GM18520 (cell line): ENCODE measurements at regions not wholly inside any gene's neighbourhood (a gene's known extent, or its start where the extent isn't known, plus 50 kb on each side); places are given as distances from the start of the nearest gene placed in this dataset.
A peak's percentile ranks its signal among the peaks of the same experiment; 100 is the strongest.

Experiments
- ATAC-seq: cut with Tn5 transposase; IDR thresholded peaks from one replicate; pipeline ENCODE4 v1.9.1; 2021; ENCODE audit not compliant: unreplicated experiment

DNA sequence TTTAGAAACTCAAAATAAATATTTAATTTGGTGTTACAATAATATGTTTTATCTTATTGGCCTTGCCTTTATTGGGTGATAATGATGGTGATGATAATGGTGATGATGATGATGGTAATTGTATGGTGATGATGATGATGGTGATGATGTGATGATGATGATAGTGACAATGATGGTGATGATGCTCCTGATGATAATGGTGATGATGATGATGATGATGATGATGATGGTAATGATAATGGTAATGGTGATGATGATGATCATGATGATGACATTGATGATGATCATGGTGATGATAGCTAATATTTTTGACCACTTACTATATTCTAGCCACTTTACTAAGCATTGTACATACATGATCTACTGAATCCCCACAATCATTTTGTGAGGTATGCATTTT, 1548.6 kb upstream of the TMEM132C start:
- ATAC-seq: no peak

DNA sequence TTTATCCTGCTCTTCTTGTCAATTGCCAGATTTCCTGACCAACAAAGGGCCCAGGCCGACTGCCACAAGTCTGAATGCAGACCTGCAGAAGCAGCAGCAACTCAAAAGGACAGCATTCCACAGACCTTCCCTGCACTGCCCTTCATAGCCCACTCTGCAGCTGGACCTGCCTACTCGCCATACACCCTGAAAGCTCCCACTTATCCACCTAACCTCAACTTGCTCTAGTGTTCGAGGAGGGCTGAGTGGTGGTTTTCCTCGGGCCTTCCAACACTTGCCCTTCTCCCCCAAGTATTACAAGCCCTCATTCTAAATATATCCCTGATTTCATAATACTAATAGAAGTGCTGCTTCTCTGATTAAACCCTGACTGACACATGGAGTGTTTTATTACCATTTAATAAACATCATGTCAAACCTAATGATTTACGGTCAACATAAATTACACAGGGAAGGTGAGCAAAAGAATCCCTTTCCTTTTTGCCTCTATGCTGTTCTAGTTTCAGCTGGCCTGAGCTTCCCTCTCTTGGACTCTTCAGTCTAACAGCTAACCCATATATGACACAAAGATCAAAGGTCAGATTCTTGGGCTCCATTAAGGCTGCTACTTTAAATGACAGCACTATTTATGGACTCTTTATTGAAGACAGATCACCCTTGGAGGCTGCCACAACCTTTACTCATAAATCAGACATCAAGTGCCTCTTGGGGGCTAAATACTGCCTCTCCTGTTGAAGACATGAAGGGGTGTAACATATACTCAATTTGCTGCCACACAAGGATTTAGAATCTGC, 1546.9 kb upstream of the TMEM132C start:
- no peak for ATAC-seq

DNA sequence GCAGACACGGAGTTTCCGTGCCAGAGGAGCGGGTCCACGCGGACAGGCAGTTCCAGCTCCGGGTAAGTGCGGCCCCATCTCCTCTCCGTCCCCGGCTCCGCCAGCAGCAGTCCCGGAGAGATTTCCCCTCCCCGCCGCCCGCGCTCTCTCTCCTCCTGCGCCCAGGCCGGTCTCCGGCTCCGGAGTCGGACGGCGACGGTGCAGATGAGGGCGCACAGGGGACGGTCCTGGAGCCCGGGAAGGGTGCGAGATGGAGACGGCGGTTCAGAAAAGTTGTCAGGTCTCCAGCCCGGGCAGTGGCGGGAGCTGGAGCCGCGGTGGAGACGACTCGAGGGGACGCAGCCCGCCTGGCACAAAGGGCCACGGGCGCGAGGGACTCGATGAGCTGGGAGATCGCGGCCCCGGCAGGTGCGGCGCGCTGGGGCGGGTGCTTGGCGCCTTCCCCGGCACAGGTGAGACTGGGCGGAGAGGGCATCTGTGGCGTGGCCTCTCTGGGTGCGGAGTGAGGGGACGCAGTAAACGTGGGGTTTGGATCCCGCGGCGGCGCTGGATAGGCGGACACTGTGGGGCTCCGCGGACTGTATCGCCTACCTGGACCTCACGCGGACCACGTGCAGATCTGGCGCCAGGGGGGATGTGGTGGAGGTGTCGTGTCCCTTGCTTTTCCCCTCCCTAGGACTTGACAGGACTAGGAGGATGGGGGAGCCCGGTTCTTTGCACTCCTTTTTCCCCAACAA, 1540.3 kb upstream of the TMEM132C start:
- no peak for ATAC-seq

DNA sequence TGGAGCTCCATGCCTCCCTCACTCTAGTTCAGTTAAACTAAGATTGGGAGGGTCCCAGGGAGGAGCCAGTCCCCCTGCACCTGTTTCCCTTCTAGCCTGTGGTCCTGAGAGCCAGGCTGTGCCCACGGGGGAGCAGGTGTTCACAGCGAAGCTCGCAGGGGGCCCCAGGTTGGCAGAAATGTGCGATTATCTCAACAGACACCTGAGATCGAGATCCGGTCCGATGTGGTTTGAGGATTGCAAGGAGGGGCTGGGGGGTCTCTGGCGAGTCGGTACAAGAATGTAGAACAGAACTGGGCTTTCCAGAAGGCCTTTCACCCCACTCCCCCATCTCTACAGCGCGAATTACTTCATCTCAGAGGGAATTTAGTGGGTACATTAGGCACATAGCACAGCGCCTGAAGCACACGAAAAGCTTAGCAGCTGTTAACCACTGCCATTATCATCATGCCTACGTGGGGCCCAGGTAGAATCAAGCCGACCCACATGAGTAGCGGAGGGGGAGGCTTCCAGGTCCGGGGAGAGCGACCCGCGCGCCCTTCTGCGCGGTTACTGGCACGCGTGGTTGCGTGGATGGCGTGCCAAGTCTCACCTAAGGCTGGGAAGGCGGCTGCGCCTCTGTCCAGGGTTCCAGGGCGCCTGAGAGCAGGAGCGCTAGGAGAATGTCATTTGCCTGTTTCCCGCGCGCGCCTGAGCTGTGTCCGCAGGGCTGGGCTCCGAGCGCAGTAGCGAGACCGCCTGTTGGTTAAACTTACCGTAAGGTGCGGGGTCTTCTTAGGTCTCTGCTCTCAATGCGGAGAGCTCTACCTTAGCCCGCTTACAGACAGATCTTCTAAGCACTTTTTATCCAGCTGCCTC, 1539.5 kb upstream of the TMEM132C start:
- no peak for ATAC-seq

DNA sequence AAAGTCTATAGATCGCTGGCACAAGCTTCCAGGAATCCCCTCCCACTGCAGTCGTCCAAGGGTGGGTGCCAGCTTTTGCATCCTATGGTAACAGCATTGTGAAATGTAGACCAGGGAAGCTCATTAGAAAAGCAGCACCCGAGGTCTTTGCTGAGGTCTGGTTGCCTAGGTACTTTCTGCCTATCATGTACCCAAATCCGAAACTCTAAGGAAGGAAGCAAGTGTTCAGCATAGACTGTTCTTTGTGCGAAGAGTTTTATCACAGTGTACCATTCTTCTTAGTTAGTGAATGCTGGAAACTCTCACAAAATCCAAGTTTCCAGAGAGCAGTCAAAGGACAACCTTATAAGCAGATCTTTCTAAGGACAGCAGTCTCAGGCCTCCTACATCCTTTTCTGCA, 1532.7 kb upstream of the TMEM132C start:
- ATAC-seq: no peak

DNA sequence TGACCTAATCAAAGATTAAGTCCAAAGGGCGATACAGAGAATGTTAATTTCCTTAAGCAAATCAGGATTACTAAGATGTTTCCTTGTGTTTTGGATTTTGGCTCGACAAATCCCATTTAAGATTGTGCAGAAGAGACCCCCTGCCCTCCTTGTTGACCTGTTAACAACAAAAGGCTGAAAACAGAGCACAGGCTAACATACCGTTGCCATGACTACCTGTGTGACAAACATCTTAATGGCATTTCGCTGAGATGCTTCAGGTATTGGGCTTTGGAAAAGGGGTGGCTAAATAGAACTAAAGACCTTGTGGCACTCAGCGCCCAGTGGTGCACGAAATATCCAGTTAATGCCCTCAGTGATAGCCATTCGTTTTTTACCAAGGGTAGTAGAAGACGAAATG, 1532.3 kb upstream of the TMEM132C start:
- ATAC-seq: no peak

DNA sequence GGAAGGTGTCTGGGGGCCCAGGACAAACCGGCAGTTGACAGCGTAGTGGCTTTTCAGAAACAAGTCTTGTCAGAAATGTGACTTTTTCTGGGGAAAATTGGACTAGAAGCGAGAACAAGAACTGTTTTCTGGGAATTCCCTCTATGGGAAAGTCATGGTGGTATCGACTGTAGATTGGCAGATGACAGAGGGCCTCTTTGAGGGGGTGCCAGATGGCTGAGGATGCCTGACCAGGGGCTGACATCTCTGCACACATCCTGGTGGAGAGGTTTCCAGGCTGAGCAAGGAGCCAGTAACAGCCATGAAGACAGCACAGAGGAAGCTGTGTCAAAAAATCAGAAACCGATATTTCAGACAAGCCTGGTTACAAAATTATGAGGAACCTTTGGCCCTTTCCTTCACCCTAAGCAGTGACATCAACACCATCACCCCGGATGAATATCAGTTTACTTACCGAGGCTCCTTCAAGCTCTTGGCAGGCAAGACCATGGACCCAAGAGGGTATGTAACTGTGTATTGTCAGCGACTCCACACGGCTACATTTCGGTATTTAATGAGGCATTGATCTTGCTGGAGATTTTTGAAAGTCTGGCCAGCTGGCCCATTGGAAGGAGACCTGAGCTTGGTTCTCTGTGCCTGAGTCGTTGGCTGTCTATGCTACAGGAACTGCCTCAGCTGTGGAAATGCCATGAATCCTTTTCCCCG, 1525.3 kb upstream of the TMEM132C start:
- ATAC-seq: no peak

DNA sequence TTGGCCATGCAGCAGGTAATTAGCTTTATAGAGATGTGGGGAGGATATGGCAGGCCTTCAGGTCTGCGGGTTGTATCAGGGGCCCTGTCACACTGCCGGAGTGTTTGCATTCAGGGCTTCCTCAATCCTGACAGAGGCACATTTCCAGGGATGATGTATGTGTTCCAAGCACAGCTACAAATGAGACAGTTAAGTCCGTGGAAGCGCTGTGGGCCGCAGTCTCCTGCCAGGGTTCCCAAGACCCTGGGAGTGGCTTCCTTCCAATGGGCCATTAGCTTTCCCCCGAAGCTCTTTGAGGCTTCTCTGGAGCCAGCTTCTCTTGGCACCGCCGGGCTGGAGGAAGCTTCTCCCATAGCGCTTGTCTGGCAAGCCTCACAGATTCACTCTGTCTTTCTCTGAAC, 1524.7 kb upstream of the TMEM132C start:
- ATAC-seq: no peak

DNA sequence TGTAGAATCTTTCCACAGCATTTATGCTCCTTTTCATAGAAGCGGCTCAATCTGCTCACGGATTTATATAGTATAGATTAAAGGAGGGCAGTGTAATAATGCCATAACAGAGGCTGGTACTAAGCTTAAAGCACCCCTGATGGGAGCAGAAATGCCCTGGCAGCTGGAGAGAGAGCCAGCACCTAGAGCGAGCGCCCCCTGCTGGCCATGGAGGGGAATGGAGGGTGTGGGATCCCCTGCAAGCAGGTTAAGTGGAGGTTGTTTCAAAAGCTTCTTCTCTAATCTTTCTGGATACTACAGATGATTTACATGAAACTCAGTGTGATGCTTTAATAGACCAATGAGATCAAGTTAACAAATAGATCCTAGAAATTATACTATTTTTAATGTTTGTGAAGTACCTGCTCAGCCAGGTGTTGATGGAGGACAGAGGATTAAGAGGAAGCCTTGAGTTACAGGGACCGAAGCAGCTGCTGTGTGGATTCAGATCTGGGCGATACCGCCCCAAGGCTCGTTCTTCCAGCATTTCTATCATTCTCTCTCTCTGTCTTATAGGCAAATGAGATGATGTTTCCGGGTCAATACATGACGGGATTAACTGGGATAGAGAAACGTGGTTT, 1519.3 kb upstream of the TMEM132C start:
- no peak for ATAC-seq

DNA sequence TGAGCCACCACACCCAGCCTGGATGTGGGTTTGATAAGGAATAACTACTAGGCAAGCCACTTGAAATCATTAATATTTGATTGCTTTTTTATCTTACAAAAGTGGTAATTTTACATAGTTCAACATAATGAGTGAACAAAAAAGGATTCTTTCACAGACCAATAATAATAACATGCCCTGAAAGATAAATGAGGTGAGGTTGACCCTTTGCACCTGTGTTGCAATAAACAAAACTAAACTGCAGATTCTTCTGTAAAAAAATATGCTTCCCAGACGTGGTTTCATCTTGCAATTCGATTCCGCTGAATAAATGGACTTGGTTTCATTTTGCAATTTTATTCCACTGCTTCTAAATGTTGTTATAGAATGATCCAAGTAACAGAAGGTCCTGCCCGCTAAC, 1514.9 kb upstream of the TMEM132C start:
- ATAC-seq: no peak

DNA sequence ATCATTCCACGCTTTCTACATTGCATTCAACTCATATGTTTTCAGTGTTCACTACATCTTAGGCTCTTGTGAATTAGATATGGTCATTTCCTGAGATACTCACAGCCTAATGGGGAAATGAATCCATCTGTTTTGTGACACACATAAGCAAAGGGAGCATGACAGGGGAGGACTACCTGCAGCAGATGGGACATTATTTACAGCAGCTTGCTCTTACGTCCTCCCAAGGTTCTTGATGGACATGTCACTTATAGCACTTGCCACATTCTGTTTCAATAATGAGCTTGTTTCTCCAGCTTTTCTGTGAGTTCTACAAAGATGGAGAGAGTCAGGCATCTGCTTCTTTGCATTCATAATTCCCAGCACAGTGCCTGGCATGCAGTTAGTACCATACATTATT, 1509.6 kb upstream of the TMEM132C start:
- ATAC-seq: no peak

DNA sequence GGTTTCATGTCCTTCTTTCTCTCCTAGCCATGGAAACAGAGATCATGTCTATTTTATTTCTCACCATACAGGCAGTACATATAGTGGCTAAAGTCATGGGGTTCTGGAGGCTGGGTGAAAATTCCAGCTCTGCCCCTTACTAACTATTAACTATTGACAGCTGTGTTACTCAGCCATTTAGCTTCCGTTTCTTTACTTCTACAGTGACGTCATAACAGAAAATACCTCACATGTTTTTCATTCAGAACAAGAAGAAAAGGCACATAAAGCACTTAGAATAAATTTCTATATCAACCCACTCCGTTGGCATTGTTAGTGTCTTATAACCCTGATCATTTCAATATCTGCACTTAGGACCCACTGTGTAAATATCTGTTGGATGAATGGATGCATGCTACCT, 1506.9 kb upstream of the TMEM132C start:
- ATAC-seq: no peak

DNA sequence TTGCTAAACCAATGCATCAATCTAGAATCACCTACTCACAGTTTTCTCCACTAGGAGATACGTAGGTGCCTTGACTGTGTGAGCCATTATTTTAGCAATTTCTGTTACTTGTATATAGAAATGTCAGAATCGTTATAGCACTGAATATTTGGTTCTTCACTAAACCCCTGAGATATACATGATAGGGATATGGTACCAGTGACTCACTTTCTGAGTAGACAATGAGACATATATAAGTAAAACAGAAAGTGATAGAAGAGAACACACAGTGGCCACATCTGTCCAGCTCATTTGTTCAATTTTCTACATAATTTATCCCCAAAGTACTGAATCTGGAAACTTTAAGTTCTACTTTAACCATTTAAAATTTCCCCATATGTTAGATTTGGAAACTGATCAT, 1505.5 kb upstream of the TMEM132C start:
- peak; percentile 52 for ATAC-seq

DNA sequence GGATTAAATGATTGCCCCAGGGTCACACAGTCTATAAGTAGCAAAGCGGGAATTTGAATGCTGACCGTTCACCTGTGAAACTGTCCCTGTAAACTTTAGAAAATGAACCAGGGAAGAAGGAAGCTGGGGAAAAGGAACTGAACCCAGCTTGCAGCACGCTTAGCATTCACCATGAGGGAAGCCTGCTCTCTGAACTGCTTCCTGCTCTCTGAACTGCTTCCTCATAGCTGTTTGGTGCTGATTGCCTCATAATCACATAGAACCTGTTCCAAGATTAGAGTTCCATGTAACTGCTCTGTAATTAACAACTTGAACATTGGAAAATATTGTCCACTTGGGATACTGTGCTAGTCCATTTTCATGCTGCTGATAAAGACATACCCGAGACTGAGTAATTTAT, 1504.8 kb upstream of the TMEM132C start:
- ATAC-seq: no peak

DNA sequence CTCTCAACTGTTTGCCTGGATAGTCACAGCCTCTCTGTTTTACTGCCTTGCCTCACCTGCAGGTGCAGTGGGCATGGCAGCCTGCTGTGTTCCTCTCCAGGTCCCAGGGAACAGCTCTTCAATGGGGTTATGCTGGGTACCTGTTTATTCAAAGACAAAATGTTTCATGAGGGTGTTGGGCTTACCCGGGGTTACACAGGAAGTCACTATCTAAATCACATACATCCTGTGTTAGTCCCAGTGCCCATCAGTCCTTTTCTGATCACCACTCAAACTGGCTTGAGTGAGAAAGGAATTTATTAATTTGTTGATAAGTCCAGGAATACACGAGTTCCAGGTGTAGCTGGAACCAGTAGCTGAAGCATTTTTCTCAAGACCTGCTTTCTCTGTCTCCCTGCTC, 1503.6 kb upstream of the TMEM132C start:
- no peak for ATAC-seq

DNA sequence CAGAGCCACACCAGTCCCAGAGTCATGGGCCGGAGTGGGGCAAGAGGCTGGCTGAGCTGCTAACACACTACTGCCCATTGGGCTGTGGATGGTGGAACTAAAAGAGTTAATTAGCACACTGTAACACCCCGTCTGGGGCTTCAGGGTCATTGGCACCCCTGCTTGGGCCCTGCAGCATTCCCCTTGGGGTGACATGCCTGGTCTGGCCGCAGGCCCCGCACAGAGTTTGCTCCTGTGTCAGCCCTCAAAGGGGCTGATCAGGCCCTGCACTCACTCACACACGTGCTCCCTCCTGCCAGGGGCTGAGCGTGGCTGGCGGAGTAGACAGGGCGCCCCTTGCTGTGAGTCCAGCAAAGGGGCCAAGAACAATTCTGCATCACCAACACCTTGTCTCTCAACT, 1499.6 kb upstream of the TMEM132C start:
- ATAC-seq: no peak

DNA sequence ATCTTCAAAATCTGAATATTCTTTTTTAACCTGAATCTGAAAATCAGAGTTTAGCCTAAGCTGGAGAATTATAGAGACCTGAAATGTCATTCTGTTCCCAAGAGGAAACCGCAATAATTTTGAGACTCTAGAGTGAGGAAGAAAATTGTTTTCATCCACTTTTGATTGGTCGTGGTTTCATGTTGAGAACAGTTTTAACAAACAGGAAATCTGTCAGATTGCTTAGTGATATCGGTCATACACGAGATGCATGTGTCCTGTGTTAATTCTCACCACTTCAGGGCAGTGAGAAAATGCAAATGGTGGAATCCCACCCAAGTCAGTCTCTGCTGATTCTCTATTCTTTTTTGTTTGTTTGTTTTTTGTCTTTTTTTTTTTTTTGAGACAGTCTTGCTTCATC, 1498.5 kb upstream of the TMEM132C start:
- no peak for ATAC-seq

DNA sequence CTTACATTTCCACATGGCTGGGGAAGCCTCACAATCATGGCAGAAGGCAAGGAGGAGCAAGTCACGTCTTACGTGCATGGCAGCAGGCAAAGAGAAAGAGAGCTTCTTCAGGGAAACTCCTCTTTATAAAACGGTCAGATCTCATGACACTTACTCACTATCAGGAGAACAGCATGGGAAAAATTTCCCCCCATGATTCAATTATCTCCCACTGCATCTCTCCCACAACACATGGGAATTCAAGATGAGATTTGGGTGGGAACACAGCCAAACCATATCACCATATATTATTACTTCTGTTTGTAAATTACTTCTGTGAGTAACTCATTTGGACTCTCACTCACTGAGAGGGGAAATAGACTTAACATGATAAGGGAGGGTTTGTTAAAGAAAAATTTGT, 1496.8 kb upstream of the TMEM132C start:
- no peak for ATAC-seq

DNA sequence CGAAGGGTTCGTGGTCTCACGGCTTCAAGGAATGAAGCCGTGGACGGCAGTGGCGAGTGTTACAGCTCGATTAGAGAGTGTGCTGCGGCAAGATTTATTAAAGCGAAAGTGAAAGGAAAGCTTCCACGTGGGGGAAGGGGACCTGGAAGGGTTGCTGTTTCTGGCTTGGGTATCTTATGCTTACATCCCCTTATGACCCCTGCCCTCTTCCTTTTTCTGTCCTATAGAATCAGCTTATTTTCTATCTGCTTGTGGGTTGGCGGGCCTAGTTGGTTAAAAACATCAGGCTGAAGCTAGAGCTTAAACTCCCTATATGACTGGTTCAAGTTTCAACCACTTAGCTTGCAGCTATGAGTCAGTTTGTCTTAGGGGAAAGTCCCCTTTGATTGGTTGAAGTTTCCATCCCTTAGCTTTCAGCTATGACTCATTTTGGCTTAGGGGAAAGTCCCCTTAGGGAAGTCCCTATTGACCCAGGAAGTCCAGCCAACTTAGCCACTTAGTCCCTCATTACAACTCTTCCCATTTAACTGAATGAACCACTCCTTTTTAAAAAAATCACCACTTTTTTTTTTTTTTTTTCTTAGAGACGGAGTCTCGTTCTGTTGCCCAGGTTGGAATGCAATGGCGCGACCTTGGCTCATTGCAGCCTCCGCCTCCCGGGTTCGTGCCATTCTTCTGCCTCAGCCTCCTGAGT, 1494.7 kb upstream of the TMEM132C start:
- ATAC-seq: peak; percentile 75

DNA sequence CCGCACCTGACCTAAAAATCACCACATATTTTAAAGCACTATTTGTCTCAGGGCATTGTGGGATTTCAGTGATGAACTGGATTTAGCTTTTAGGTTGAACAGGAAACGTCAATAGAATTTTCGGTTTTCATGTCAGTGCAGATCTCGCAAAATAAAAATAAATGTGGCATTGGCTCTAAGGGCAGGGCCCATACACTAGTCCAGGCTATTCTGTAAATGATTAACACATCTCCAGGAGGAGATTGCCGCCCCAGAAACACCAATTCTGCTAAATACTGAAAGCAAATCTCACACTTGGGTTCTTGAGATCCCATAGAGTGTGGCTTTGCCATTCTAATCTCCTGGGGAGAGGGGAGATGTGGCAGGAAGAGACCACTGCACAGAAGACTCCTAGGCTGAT, 1494.0 kb upstream of the TMEM132C start:
- no peak for ATAC-seq
